ENCODE measurements at regions not wholly inside any gene's neighbourhood (a gene's known extent, or its start where the extent isn't known, plus 50 kb on each side); places are given as distances from the start of the nearest gene placed in this dataset.
"Not testable (repeated sequence)": the region's sequence is repeated elsewhere in the genome, so short reads cannot be mapped to it uniquely, and the experiment has no call there.

GRCh38 chr1:182317611-182318161 lies 73.9 kb downstream of the GLUL start:
- no peak overlapping the region for H3K4me3 ChIP-seq
- intact Hi-C loops (cut with DNase I; ENCODE audit: low total_unique reads) = no loop called here
- no peak for DNase-seq (ENCODE audit: low spot score in 2 of 2)
- no peaks in the 10 kb centered on the region for H3K4me1 ChIP-seq
- TF ChIP-seq POLR2A (IDR thresholded peaks at IDR 0.05) (no peak), CTCF (IDR thresholded peaks at IDR 0.05) (no peak), POLR2AphosphoS5 (IDR thresholded peaks at IDR 0.05) (no peak)
- H3K9me3 ChIP-seq = no peaks in the 10 kb centered on the region
- H3K27ac ChIP-seq = peak overlapping the region; percentile 73 to 77
- H3K36me3 ChIP-seq = no peaks in the 10 kb centered on the region
- H3K27me3 ChIP-seq = no peaks in the 10 kb centered on the region

- H3K9me3 ChIP-seq; intact Hi-C loops (cut with DNase I; ENCODE audit: low total_unique reads); H3K36me3 ChIP-seq; H3K4me1 ChIP-seq; H3K4me3 ChIP-seq; H3K27me3 ChIP-seq: not testable (repeated sequence)
- DNase-seq (ENCODE audit: low spot score in 2 of 2) = peak in 1 of 2 donors; percentile 41
- H3K27ac ChIP-seq = peak overlapping the region; percentile 73 to 77
These were observed 75.1 kb downstream of the GLUL start for GRCh38 chr1:182316454-182316853.

GRCh38 chr1:182315167-182315556 lies 76.4 kb downstream of the GLUL start:
- Histone ChIP-seq H3K27me3 (no peaks in the 10 kb centered on the region), H3K36me3 (no peaks in the 10 kb centered on the region), H3K9me3 (no peaks in the 10 kb centered on the region), H3K27ac (peak overlapping the region; percentile 36 to 74), H3K4me1 (no peaks in the 10 kb centered on the region), H3K4me3 (no peak overlapping the region)
- intact Hi-C loops (cut with DNase I; ENCODE audit: low total_unique reads) = no loop called here
- TF ChIP-seq POLR2A (IDR thresholded peaks at IDR 0.05) (no peak), POLR2AphosphoS5 (IDR thresholded peaks at IDR 0.05) (no peak), CTCF (IDR thresholded peaks at IDR 0.05) (no peak)
- no peak for DNase-seq (ENCODE audit: low spot score in 2 of 2)

- no peaks in the 10 kb centered on the region for H3K27me3 ChIP-seq
- H3K9me3 ChIP-seq = no peaks in the 10 kb centered on the region
- no peaks in the 10 kb centered on the region for H3K36me3 ChIP-seq
- intact Hi-C loops (cut with DNase I; ENCODE audit: low total_unique reads) = no loop called here
- TF ChIP-seq CTCF (IDR thresholded peaks at IDR 0.05) = no peak
- TF ChIP-seq POLR2AphosphoS5 (IDR thresholded peaks at IDR 0.05) = no peak
- no peak for TF ChIP-seq POLR2A (IDR thresholded peaks at IDR 0.05)
- H3K4me1 ChIP-seq = no peaks in the 10 kb centered on the region
- no peak overlapping the region for H3K27ac ChIP-seq
- H3K4me3 ChIP-seq = no peak overlapping the region
- no peak for DNase-seq (ENCODE audit: low spot score in 2 of 2)
These were observed 81.8 kb downstream of the GLUL start for GRCh38 chr1:182309631-182310351.

GRCh38 chr1:182308826-182309225 lies 82.8 kb downstream of the GLUL start:
- Histone ChIP-seq H3K27ac (no peak overlapping the region), H3K4me1 (peaks cover 0 to 5% of the 10 kb centered on the region in 2 donors), H3K36me3 (no peaks in the 10 kb centered on the region), H3K4me3 (no peak overlapping the region), H3K27me3 (no peaks in the 10 kb centered on the region), H3K9me3 (no peaks in the 10 kb centered on the region)
- DNase-seq (ENCODE audit: low spot score in 2 of 2) = no peak
- TF ChIP-seq POLR2A (IDR thresholded peaks at IDR 0.05) = no peak
- TF ChIP-seq POLR2AphosphoS5 (IDR thresholded peaks at IDR 0.05) = no peak
- no peak for TF ChIP-seq CTCF (IDR thresholded peaks at IDR 0.05)
- intact Hi-C loops (cut with DNase I; ENCODE audit: low total_unique reads) = no loop called here

DNA sequence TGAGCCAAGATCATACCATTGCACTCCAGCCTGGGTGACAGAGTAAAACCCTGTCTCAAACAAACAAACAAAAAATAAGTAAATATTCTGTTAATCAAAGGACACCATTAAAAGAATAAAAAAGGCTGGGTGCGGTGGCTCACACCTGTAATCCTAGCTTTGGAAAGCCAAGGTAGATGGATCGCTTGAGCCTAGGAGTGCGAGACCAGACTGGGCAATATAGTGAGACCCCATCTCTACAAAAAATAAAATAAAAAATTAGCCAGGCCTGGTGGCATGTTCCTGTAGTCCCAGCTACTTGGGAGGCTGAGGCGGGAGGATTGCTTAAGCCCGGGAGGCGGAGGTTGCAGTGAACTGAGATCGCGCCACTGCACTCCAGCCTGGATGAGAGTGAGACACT lies 84.1 kb downstream of the GLUL start:
- DNase-seq (ENCODE audit: low spot score in 2 of 2); H3K36me3 ChIP-seq; intact Hi-C loops (cut with DNase I; ENCODE audit: low total_unique reads); H3K27me3 ChIP-seq; H3K4me1 ChIP-seq; H3K27ac ChIP-seq; H3K9me3 ChIP-seq; H3K4me3 ChIP-seq: not testable (repeated sequence)
